NCI-H2029 treated with DMSO at 0.1 percent for 48 hours (cell line): ENCODE measurements at regions not wholly inside any gene's neighbourhood (a gene's known extent, or its start where the extent isn't known, plus 50 kb on each side); places are given as distances from the start of the nearest gene placed in this dataset.
A peak's percentile ranks its signal among the peaks of the same experiment; 100 is the strongest.
"Not testable (repeated sequence)": the region's sequence is repeated elsewhere in the genome, so short reads cannot be mapped to it uniquely, and the experiment has no call there.

Source experiments
- DNase-seq: peaks from one replicate; lab custom pipeline; 2025; lab: John Stamatoyannopoulos, UW

GRCh38 chrX:104391906-104392305 lies 137.2 kb upstream of the ESX1 start:
- no peak for DNase-seq

GRCh38 chrX:104376937-104377336 lies 122.2 kb upstream of the ESX1 start:
- DNase-seq: no peak

DNA sequence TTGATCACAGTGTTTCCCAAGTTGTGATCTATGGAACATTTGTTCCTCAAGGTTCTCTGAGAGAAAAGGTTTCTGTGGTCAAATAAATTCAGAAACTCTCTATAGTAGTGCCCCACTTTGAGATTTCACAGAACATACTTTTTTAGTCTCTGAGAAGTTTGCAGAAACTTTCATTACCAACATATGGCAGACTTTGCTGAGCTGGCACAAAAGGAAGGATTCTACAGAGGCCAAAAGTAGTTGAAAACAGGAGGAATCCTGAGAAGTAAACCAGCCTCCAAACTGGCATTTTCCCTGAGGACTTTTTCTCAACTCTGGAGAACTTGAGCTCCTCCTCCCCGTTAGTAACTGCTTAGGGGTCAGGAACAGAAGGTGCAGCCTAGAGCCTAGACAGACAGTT lies 117.8 kb upstream of the ESX1 start:
- no peak for DNase-seq

- DNase-seq: no peak
Observed at GRCh38 chrX:104370089-104370488, 115.4 kb upstream of the ESX1 start.

DNA sequence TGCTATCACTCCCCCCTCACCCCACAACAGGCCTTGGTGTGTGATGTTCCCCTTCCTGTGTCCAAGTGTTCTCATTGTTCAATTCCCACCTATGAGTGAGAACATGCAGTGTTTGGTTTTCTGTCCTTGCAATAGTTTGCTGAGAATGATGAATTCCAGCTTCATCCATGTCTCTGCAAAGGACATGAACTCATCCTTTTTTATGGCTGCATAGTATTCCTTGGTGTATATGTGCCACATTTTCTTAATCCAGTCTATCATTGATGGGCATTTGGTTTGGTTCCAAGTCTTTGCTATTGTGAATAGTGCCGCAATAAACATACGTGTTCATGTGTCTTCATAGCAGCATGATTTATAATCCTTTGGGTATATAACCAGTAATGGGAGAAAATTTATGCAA lies 106.0 kb upstream of the ESX1 start:
- DNase-seq: not testable (repeated sequence)

DNA sequence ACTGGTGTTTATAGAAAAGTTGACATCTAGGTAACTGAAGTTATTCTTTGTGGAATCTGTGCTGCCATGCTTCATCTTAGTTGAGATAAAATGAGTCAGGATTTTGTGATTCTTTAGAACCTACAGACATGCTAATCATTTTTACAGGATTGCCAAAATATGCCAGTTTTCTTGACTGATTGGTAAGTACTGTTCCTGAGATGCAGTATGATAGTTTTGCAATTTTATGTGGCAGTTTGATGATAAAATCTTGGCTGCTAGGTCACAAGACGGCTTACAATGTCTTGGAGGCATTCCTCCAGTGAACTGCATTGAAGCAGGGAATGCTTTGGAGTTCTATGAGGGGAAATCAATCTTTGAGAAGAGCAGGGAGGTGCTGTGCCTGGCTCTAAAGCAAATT lies 104.4 kb upstream of the ESX1 start:
- no peak for DNase-seq

- no peak for DNase-seq
Observed at GRCh38 chrX:104351173-104351769, 96.5 kb upstream of the ESX1 start.

DNA sequence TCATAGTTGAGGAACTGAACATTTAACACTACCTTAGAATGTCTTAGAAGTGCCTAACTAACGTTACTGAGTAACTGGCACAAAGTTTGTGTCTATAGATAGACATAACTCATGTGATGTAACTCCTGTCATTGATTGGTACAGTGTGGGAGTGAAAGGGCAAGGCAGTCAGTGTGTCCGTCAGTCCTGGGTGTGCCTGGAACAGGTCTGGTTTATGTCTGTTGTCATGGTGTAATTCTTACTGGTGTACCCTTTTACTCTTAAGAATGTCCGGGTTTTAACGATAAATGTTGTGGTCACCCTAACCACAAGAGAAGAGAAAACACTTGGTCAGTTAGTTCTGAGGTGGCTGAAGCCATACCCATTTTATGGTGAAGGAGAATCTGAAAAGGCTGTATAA lies 93.1 kb upstream of the ESX1 start:
- DNase-seq: no peak

- DNase-seq: peak; percentile 4
Observed at GRCh38 chrX:104343428-104344129, 88.8 kb upstream of the ESX1 start.

GRCh38 chrX:104342065-104342464 lies 87.3 kb upstream of the ESX1 start:
- no peak for DNase-seq

GRCh38 chrX:104335756-104336155 lies 81.0 kb upstream of the ESX1 start:
- DNase-seq: no peak

DNA sequence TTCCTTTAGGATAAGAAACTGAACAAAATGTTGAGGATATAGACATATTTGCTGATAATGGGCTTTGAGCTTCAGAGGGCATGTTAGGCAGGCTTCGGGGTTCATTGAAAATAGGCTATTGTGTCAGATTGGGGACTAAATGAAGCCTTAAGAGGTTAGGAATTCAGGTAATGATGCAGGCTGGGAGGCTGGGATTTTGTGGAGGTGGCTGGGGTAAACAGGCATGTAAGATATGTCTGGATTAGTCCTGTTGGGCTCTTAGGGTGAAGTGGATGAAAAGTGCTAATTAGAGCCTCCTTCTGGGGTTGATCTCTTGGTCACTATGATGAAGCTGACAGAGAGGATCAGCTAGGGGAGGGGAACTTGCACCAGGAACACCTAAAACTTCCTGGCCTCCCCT lies 80.2 kb upstream of the ESX1 start:
- DNase-seq: no peak

DNA sequence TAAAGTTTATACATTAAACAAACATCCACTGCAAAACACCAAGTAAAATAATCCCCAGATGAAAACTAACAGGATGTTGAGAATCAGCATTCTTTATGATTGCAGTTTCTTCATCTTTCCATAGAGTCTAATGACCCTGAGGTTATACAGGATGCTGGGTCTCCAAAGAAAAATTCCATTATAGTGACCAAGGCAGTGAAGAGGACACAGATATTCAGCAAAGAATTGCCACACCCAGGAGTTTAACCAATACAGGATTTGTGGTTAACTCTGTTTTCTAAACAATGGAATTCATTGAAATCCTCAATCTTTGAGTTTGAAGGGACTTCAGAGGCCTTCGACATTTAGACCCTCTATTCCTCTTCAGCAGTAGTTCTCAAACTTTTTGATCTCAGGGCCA lies 76.2 kb upstream of the ESX1 start:
- DNase-seq: no peak

DNA sequence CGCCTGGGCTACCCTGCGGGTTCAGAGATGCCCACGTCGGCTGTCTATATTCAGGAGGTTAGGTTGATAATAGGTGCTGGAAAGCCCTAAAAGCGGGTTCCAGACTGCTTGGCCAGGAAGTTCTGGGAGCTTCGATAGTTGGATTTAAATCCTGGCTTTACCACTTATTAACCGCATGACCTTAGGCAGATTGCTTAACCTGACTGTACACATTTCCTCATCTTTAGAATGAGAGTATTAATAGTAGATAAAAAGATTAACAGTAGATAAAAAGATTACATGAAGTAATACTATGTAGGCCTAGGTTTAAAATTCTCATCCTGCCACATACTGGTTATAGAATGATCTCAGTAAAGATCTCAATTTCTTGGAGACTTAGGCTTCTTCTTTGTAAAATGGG lies 75.0 kb upstream of the ESX1 start:
- DNase-seq: no peak

DNA sequence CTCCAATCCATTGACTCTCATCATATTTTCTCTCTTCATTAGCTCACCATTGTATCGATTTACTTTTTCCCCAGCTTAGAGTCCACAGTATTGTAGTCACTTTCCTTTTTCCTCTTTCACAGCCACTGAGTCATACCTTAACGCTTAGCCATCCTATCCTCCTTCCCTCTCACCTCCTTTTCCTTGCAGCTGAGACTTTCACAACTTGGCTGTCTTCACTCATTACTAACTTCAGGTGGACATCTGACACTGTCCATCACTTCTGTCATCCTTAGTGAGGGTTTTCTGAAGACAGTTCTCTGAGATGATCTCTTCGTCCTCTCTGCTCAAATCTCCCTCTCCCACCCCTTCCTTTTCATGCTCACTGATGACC lies 70.5 kb upstream of the ESX1 start:
- no peak for DNase-seq

DNA sequence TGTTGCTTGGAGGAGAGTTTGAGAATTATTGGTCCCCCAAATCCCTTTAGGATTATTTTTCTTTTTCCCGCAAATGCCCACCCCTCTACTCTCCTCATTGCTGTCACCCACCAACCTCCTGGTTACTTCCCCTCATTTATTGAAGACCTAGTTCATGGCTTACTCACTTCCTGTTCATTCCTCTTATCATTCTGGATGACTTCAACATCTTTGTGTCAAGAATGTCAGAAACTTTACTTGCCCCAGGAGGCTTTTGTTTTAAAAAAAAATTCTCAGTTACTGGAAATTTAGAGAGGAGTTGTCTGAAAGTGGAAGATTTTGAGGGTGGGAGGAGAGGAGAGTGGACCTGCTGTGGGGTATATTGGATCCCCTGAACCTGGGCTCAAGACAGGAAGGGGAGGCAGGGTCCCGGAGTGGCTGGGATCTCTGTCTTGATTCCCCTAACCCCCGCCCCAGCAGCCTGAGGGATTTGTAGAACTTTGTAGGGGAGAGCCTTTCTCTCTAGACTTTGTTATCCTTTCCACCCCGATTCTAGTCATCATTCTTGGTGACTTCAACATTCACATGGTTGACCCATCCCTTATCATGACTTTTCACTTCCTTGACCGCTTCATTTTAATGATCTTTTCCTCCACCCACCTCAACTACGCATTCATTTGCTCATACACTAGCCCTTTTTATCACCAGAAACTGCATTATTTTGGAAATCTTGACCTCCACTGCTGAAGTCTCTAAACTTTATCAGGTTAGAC lies 69.9 kb upstream of the ESX1 start:
- DNase-seq: no peak

DNA sequence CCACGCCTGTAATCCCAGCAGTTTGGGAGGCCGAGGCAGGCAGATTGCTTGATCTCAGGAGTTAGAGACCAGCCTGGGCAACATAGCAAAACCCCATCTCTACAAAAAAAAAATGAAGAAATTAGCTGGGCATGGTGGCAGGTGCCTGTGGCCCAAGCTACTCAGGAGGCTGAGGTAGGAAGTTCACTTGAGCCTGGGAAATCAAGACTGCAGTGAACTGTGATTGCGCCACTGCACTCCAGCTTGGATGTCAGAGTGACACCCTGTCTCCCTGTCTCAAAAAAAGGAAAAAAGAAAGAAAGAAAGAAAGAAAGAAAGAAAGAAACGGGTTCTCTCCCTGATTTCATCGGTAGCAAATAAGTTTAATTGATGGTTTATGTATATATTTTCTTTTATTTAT lies 64.6 kb upstream of the ESX1 start:
- DNase-seq: no peak

DNA sequence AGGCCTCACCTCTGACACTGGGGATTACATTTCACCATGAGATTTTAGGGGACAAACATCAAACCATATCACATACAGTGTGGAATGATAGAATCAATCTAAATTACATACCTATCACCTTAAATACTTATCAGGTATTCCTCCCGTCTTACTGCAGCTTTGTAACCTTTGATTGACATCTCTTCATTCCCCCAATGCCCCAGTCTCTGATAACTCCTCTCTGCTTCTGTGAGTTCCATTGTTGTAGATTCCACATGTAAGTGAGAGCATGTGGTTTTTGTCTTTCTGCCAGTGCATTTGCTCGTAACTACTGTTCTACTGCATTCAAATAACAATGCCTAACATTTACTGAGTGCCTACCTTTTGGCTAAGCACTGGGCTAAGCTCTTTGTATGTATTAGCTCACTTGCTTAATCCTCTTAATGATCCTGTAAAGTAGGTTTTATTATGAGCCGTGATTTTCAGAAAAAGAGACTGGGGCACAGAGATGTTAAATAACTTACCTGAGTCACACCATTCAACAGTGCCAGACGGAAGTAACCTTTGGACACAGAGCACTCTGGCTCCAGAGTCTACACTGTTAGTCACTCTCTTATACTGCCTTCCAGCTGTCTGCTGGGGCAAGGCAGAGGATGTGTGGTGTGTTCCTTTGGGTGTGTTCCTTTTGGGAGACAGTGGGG lies 63.7 kb upstream of the ESX1 start:
- DNase-seq: no peak

DNA sequence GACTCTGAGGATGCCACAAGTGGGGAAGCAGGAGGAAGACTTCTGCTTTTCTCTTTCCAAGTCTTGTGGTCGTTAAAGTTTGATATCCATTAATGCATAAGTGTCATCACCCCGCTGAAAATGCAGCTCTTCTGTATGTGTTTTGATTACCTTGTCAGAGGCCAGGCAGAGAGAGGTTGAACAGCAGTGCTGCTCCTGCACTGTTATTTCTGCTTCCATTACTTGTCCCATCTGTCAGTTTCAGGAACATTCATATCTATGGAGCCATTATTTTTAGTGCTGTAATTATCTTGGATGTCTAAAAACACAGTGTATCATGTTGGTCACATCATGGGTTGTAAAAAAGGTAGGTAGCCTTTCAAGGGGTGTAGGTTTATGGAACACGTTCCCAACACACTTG lies 62.0 kb upstream of the ESX1 start:
- no peak for DNase-seq

DNA sequence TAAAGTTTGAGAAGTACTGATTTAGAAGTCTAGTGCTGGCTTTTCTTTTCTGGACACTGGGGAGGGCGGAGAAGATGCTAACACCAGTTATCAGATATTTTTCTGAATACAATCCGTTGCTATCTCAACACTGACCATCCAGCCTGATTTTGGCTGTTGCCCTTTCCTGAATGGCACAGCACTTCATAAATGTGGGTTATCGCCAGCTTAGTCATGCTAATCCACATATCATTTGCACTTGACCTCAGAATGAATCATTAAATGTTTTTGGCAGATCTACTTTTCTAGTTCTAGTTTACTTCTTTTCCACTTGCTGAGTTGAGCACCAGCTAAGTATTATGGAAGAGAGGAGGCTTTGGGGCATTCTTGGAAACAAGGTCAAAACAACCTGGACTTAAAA lies 60.8 kb upstream of the ESX1 start:
- DNase-seq: no peak

GRCh38 chrX:104310657-104311254 lies 56.0 kb upstream of the ESX1 start:
- DNase-seq: no peak

DNA sequence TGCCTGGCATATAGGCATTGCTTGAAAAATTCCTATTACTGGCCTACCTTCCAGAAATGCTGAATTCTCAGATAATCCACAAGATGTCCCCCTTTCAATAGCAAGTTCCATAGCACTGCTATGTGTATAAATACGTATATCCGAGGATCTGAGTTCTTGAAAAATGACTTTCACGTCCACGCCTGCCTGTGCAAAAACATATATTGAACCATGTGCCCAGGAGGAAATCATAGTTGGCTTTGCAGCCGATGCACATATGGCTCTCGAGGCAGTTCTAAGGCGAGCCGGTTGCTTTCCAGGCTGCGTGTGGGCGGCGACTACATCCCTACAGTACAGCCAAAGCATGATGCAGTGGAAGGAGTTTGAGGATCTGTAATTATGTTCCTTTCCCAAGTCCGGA lies 55.4 kb upstream of the ESX1 start:
- no peak for DNase-seq

DNA sequence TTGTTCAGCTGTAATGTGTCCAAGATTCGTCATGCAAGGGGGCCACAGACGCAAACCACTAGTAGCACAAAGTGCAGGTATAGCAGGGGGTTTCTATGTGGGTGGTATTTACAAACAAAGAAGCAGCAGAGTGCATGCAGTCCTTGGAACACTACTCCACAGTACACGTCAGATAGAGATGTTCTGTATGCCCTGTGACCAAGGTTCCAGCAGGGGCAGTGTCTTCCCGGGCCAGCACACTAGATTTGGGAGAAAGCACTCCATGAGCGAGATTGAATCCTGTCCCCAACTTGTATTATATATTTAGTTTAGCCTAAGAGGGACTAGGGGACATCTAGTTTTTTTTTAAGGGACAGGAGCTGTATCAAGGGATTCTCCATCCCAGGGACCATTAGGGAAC lies 54.4 kb upstream of the ESX1 start:
- no peak for DNase-seq
